ENCODE measurements at regions not wholly inside any gene's neighbourhood (a gene's known extent, or its start where the extent isn't known, plus 50 kb on each side); places are given as distances from the start of the nearest gene placed in this dataset.
"Not testable (repeated sequence)": the region's sequence is repeated elsewhere in the genome, so short reads cannot be mapped to it uniquely, and the experiment has no call there.

DNA sequence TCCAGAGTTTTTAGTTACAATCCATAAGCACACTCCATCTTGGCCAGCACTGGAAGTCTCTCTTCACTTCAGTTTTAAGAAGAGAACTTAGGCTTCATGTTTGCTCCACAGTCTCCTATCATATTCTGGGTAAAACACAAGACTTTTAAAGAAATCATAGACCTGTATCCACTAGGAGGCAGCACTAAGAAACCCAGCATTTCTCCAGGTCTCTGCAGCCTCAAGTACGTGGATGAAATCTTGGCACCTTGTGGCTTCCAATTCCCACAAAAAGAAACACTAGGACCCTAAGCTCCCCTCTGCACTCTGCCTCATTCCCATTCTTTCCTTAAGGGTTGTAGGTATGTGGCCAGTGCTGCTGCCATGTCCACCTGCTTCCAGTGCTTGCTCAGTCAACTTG lies 367.3 kb upstream of the CASK start:
- H3K27ac ChIP-seq (ENCODE audit: low read length): no peak overlapping the region

DNA sequence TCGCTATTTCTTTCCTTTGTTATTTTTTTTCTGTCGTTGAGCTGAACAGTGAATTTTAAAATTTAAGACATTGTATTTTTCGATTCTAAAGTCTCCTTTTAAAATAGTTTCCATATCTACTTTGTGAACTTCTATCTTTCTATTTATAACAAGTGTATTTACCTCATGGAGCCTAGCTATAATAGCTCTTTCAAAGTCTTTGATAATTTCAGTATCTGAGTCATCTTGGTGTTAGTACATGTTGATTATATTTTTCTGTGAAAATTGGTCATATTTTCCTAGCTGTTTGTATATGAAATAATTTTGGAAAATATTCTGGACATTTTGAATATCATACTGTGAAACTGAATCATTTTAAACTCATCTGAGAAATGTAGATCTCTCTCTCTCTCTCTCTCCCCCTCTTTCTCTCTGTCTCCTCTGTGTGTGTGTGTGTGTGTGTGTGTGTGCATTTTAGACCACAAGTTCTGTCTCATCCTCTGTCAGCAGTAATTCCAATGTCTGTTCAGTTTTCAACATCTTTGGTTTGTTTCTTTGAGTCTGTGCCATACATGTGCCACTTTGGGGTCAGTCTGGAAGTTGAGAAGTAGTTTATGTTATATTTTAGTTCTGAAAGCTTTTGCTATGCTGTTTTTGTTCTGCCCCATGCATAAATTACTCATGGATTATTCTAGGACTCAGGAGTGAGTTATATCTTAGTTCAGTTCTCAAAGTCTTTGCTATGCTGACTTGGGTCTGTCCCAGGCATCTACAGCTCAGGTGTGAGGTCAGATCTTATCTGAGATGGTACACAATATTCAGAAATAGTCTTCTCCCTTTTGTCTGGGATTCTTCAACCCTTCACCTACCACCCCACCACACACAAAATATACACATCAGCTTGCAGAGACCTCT lies 366.4 kb upstream of the CASK start:
- H3K9me3 ChIP-seq (ENCODE audit: low read length): no peaks in the 10 kb centered on the region
- H4K20me1 ChIP-seq (ENCODE audit: low read length): no peaks in the 10 kb centered on the region
- TF ChIP-seq, protein P1, sequence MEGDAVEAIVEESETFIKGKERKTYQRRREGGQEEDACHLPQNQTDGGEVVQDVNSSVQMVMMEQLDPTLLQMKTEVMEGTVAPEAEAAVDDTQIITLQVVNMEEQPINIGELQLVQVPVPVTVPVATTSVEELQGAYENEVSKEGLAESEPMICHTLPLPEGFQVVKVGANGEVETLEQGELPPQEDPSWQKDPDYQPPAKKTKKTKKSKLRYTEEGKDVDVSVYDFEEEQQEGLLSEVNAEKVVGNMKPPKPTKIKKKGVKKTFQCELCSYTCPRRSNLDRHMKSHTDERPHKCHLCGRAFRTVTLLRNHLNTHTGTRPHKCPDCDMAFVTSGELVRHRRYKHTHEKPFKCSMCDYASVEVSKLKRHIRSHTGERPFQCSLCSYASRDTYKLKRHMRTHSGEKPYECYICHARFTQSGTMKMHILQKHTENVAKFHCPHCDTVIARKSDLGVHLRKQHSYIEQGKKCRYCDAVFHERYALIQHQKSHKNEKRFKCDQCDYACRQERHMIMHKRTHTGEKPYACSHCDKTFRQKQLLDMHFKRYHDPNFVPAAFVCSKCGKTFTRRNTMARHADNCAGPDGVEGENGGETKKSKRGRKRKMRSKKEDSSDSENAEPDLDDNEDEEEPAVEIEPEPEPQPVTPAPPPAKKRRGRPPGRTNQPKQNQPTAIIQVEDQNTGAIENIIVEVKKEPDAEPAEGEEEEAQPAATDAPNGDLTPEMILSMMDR (conservative IDR thresholded peaks at IDR 0.05; ENCODE audit: low read depth, low read length): no peak
- TF ChIP-seq EZH2 (IDR thresholded peaks at IDR 0.05; ENCODE audit: low read length, unreplicated experiment) (no peak), EZH2phosphoT487 (IDR thresholded peaks at IDR 0.05; ENCODE audit: borderline replicate concordance, low read length) (no peak)
- CTCF ChIA-PET: no interaction called here
- intact Hi-C loops (cut with micrococcal nuclease): no loop called here
- H3K9me2 ChIP-seq (replicated peaks; ENCODE audit: low read length): no peaks in the 10 kb centered on the region
- H3K4me2 ChIP-seq (ENCODE audit: low read length): no peak overlapping the region
- no peak overlapping the region for H3K4me3 ChIP-seq (ENCODE audit: low read length)
- H3K9ac ChIP-seq (ENCODE audit: low read length): no peak overlapping the region
- DNase-seq (no peak), ATAC-seq (no peak)
- no peak overlapping the region for H3K27ac ChIP-seq (ENCODE audit: low read length)
- no peak overlapping the region for H2AFZ ChIP-seq (ENCODE audit: low read length)
- no TSS peak for BruUV-seq (replicated peaks)
- H3K27me3 ChIP-seq (ENCODE audit: low read length): no peaks in the 10 kb centered on the region
- no peaks in the 10 kb centered on the region for H3F3A ChIP-seq (ENCODE audit: low read length, unreplicated experiment)
- H3K36me3 ChIP-seq (ENCODE audit: low read depth, low read length): no peaks in the 10 kb centered on the region
- H3K4me1 ChIP-seq (ENCODE audit: insufficient read depth, low read length): no peaks in the 10 kb centered on the region
- POLR2A ChIA-PET (ENCODE audit: unreplicated experiment): no interaction called here
- no peaks in the 10 kb centered on the region for H3K79me2 ChIP-seq (ENCODE audit: low read length)

More for the DNA sequence above, 367.3 kb upstream of the CASK start:
- Histone ChIP-seq H2AFZ (ENCODE audit: low read length) (no peak overlapping the region), H3K79me2 (ENCODE audit: low read length) (no peaks in the 10 kb centered on the region), H3K9ac (ENCODE audit: low read length) (no peak overlapping the region), H3K4me2 (ENCODE audit: low read length) (no peak overlapping the region), H3K9me3 (ENCODE audit: low read length) (no peaks in the 10 kb centered on the region), H3K27me3 (ENCODE audit: low read length) (peaks cover 3% of the 10 kb centered on the region; the same call in 1 of the 2 replicates), H3K4me1 (ENCODE audit: insufficient read depth, low read length) (no peaks in the 10 kb centered on the region), H3K9me2 (replicated peaks; ENCODE audit: low read length) (no peaks in the 10 kb centered on the region), H4K20me1 (ENCODE audit: low read length) (no peaks in the 10 kb centered on the region), H3K4me3 (ENCODE audit: low read length) (no peak overlapping the region), H3K36me3 (ENCODE audit: low read depth, low read length) (no peaks in the 10 kb centered on the region), H3F3A (ENCODE audit: low read length, unreplicated experiment) (no peaks in the 10 kb centered on the region)
- CTCF ChIA-PET: no interaction called here
- ATAC-seq: no peak
- BruUV-seq (replicated peaks): no TSS peak
- DNase-seq: peak; percentile 4
- POLR2A ChIA-PET (ENCODE audit: unreplicated experiment): no interaction called here
- TF ChIP-seq, protein P1 (conservative IDR thresholded peaks at IDR 0.05; ENCODE audit: low read depth, low read length): peak; percentile 44
- TF ChIP-seq EZH2 (IDR thresholded peaks at IDR 0.05; ENCODE audit: low read length, unreplicated experiment): no peak
- TF ChIP-seq EZH2phosphoT487 (IDR thresholded peaks at IDR 0.05; ENCODE audit: borderline replicate concordance, low read length): no peak
- intact Hi-C loops (cut with micrococcal nuclease): no loop called here

DNA sequence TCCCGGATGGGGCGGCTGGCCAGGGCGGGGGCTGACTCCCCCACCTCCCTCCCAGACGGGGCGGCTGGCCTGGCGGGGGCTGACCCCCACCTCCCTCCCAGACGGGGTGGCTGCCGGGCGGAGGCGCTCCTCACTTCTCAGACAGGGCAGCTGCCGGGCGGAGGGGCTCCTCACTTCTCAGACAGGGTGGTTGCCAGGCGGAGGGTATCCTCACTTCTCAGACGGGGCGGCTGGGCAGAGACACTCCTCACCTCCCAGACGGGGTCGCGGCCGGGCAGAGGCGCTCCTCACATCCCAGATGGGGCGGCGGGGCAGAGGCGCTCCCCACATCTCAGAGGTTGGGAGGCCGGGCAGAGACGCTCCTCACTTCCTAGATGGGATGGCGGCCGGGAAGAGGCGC lies 362.3 kb upstream of the CASK start:
- H3K4me2 ChIP-seq (ENCODE audit: low read length); ATAC-seq; H2AFZ ChIP-seq (ENCODE audit: low read length); H3K4me3 ChIP-seq (ENCODE audit: low read length); H3K4me1 ChIP-seq (ENCODE audit: insufficient read depth, low read length); H4K20me1 ChIP-seq (ENCODE audit: low read length); H3K27me3 ChIP-seq (ENCODE audit: low read length); H3K9me3 ChIP-seq (ENCODE audit: low read length); H3F3A ChIP-seq (ENCODE audit: low read length, unreplicated experiment); POLR2A ChIA-PET (ENCODE audit: unreplicated experiment); H3K27ac ChIP-seq (ENCODE audit: low read length); H3K36me3 ChIP-seq (ENCODE audit: low read depth, low read length); H3K79me2 ChIP-seq (ENCODE audit: low read length); H3K9ac ChIP-seq (ENCODE audit: low read length); intact Hi-C loops (cut with micrococcal nuclease); H3K9me2 ChIP-seq (replicated peaks; ENCODE audit: low read length); BruUV-seq (replicated peaks); DNase-seq; CTCF ChIA-PET: not testable (repeated sequence)

Data from PC-3 (cell line).